Myocyte (in vitro differentiated cells): ENCODE measurements at regions not wholly inside any gene's neighbourhood (a gene's known extent, or its start where the extent isn't known, plus 50 kb on each side); places are given as distances from the start of the nearest gene placed in this dataset. TPM values are rescaled to one million over a fixed set of nuclear protein-coding genes. Genes with fewer than 3 reads are reported as not detected.
A peak's percentile ranks its signal among the peaks of the same experiment; 100 is the strongest.

Experiments used
- DNase-seq: peaks from one replicate; pipeline ENCODE4 v3.0.0-alpha.2; 2012; ENCODE audit warnings: low read depth
- microRNA counts: library from miRNA; unstranded; fragments of <30 nt; microRNA quantifications from one replicate; lab custom pipeline; 2016

GRCh38 chr13:91272235-91272777 is 75.2 kb upstream of the MIR17HG start:
- no peak for DNase-seq

- no peak for DNase-seq
Measured at GRCh38 chr13:91273675-91274074, 73.8 kb upstream of the MIR17HG start.

- no peak for DNase-seq
Measured at GRCh38 chr13:91277013-91277676, 70.3 kb upstream of the MIR17HG start.

GRCh38 chr13:91278291-91278690 is 69.2 kb upstream of the MIR17HG start:
- DNase-seq = no peak

- DNase-seq = no peak
Measured at GRCh38 chr13:91278888-91279287, 68.6 kb upstream of the MIR17HG start.

- DNase-seq = peak; percentile 33
Measured at GRCh38 chr13:91280801-91281200, 66.7 kb upstream of the MIR17HG start.

- DNase-seq = no peak
Measured at GRCh38 chr13:91284335-91284734, 63.2 kb upstream of the MIR17HG start.

GRCh38 chr13:91286317-91286716 is 61.2 kb upstream of the MIR17HG start:
- DNase-seq = no peak

GRCh38 chr13:91291078-91291477 is 56.4 kb upstream of the MIR17HG start:
- DNase-seq = no peak

GRCh38 chr13:91292630-91293221 is 54.8 kb upstream of the MIR17HG start:
- peak; percentile 60 for DNase-seq

GRCh38 chr13:91295712-91296410 is 51.6 kb upstream of the MIR17HG start:
- DNase-seq = no peak

- no peak for DNase-seq
Measured at GRCh38 chr13:91297503-91297902, 50.0 kb upstream of the MIR17HG start.

MicroRNAs in the stretch of these regions (microRNA counts, 767-probe panel; counts per million panel counts)
- not detected for microRNA hsa-miR-622 (lab: Ali Mortazavi, UCI)
